H1 (cell line): ENCODE measurements at regions not wholly inside any gene's neighbourhood (a gene's known extent, or its start where the extent isn't known, plus 50 kb on each side); places are given as distances from the start of the nearest gene placed in this dataset.

Experiments
- CTCF ChIA-PET: fragments of 300-600 bp; sonication (Branson Sonifier 250); formaldehyde crosslinking; loops from one replicate; lab custom pipeline; 2021; ENCODE audit not compliant: partially characterized antibody; lab: Charles Lee
- POLR2A ChIA-PET: fragments of 300-600 bp; sonication (Branson Sonifier 250); formaldehyde crosslinking; loops from one replicate; lab custom pipeline; 2021; ENCODE audit warnings: inconsistent platforms; ENCODE audit not compliant: partially characterized antibody; lab: Charles Lee
- DNase-seq, 2 experiments: peaks; one replicate each; pipeline versions ENCODE4 v3.0.0 to v3.0.0-alpha.2; 2010 to 2022; ENCODE audit warnings: low spot score in 2 of 2, low read depth in 1 of 2, mixed read lengths in 1 of 2
- FAIRE-seq: peaks from 2 replicates; lab custom pipeline; 2011; peaks lifted over from hg19 to GRCh38; lab: Jason Lieb, UNC
- H2AFZ ChIP-seq: 2 replicates; pipeline ENCODE4 v1.8.1; 2012; ENCODE audit warnings: low read length, inconsistent platforms
- H2AK5ac ChIP-seq: 2 replicates; pipeline ENCODE4 v1.6.1; 2013; ENCODE audit warnings: low read depth, low read length
- H2BK120ac ChIP-seq: replicated peaks from 2 replicates; pipeline ENCODE3; 2013; ENCODE audit warnings: low read depth, low read length, inconsistent platforms
- H2BK12ac ChIP-seq: 2 replicates; pipeline ENCODE4 v1.6.1; 2013; ENCODE audit warnings: low read depth, low read length
- H2BK15ac ChIP-seq: 2 replicates; pipeline ENCODE4 v1.6.1; 2013; ENCODE audit warnings: low read length
- H2BK20ac ChIP-seq: 2 replicates; pipeline ENCODE4 v1.6.1; 2013; ENCODE audit warnings: low read length
- H2BK5ac ChIP-seq: 2 replicates; pipeline ENCODE4 v1.6.1; 2013; ENCODE audit warnings: low read depth, low read length
- H3K14ac ChIP-seq: 2 replicates; pipeline ENCODE4 v1.6.1; 2013; ENCODE audit warnings: inconsistent platforms; ENCODE audit not compliant: insufficient read length
- H3K18ac ChIP-seq: 2 replicates; pipeline ENCODE4 v1.6.1; 2013; ENCODE audit warnings: low read length; ENCODE audit errors: extremely low read depth
- H3K23ac ChIP-seq: 2 replicates; pipeline ENCODE4 v1.6.1; 2013; ENCODE audit warnings: inconsistent platforms; ENCODE audit not compliant: insufficient read length
- H3K23me2 ChIP-seq: 2 replicates; pipeline ENCODE4 v1.6.1; 2013; ENCODE audit warnings: low read depth, low read length
- H3K27ac ChIP-seq: 2 replicates; pipeline ENCODE4 v1.6.1; 2011; ENCODE audit warnings: low read depth, low read length, inconsistent platforms
- H3K27me3 ChIP-seq, 4 experiments: replicated peaks in 1 of 4; 1 replicate in 1 of 4; 2 replicates in 3 of 4; pipeline versions ENCODE4 v1.6.1 to v1.8.1; 2011 to 2013; ENCODE audit warnings: low read length in 3 of 4, mild to moderate bottlenecking in 3 of 4, inconsistent platforms in 2 of 4, mixed read lengths in 2 of 4, moderate library complexity in 1 of 4; ENCODE audit not compliant: control insufficient read depth in 3 of 4, insufficient read depth in 3 of 4; ENCODE audit errors: extremely low read depth in 1 of 4
- H3K36me3 ChIP-seq, 4 experiments: 2 replicates each; pipeline versions ENCODE4 v1.6.1 to v1.8.1; 2011 to 2013; ENCODE audit warnings: mild to moderate bottlenecking in 4 of 4, low read length in 3 of 4, moderate library complexity in 2 of 4, control low read depth in 1 of 4, inconsistent platforms in 1 of 4; ENCODE audit not compliant: insufficient read depth in 4 of 4, control insufficient read depth in 2 of 4
- H3K4ac ChIP-seq: replicated peaks from 2 replicates; pipeline ENCODE3; 2013; ENCODE audit warnings: low read length, low read depth, mixed read lengths, inconsistent platforms; ENCODE audit not compliant: insufficient read length
- H3K4me1 ChIP-seq, 4 experiments: replicated peaks in 1 of 4; 1 replicate in 1 of 4; 2 replicates in 3 of 4; pipeline versions ENCODE4 v1.6.1 to v1.8.1; 2011 to 2013; ENCODE audit warnings: low read length in 3 of 4, inconsistent platforms in 2 of 4, mixed read lengths in 1 of 4; ENCODE audit not compliant: insufficient read depth in 4 of 4, control insufficient read depth in 3 of 4
- H3K4me2 ChIP-seq, 2 experiments: 2 replicates each; pipeline versions ENCODE4 v1.6.1 to v1.8.1; 2011 to 2013; ENCODE audit warnings: low read depth in 2 of 2, low read length in 2 of 2, control low read depth in 1 of 2, inconsistent platforms in 1 of 2, mild to moderate bottlenecking in 1 of 2; ENCODE audit not compliant: insufficient read depth in 1 of 2
- H3K4me3 ChIP-seq, 4 experiments: fragments of 200-600, 300-600 bp in 1 of 4; sonication (generic), shearing (Covaris generic), sonication (Bioruptor Twin) in 1 of 4; 2 replicates each; pipeline versions ENCODE4 v1.5.1 to v1.8.1; 2011 to 2016; ENCODE audit warnings: low read length in 4 of 4, low read depth in 3 of 4, control low read depth in 2 of 4, inconsistent platforms in 2 of 4, mild to moderate bottlenecking in 2 of 4, mixed read lengths in 1 of 4, moderate library complexity in 1 of 4; ENCODE audit not compliant: insufficient read depth in 2 of 4; ENCODE audit errors: extremely low read depth in 1 of 4
- H3K56ac ChIP-seq: replicated peaks from 2 replicates; pipeline ENCODE3; 2013; ENCODE audit warnings: low read depth, mild to moderate bottlenecking, mixed read lengths, low read length, inconsistent platforms; ENCODE audit not compliant: insufficient read length
- H3K79me1 ChIP-seq: 2 replicates; pipeline ENCODE4 v1.6.1; 2013; ENCODE audit warnings: low read depth, low read length, control low read depth
- H3K79me2 ChIP-seq, 2 experiments: 2 replicates each; pipeline versions ENCODE4 v1.6.1 to v1.8.1; 2012 to 2013; ENCODE audit warnings: low read length in 2 of 2, mild to moderate bottlenecking in 2 of 2, inconsistent platforms in 1 of 2; ENCODE audit not compliant: insufficient read depth in 2 of 2, control insufficient read depth in 1 of 2
- H3K9ac ChIP-seq, 4 experiments: replicated peaks in 1 of 4; 1 replicate in 1 of 4; 2 replicates in 3 of 4; pipeline versions ENCODE4 v1.6.1 to v1.8.1; 2011 to 2013; ENCODE audit warnings: low read depth in 3 of 4, low read length in 3 of 4, control low read depth in 2 of 4, mild to moderate bottlenecking in 2 of 4, moderate library complexity in 2 of 4, inconsistent platforms in 1 of 4; ENCODE audit errors: extremely low read depth in 1 of 4
- H3K9me3 ChIP-seq, 2 experiments: 2 replicates each; pipeline versions ENCODE4 v1.6.1 to v1.8.1; 2012 to 2013; ENCODE audit warnings: mild to moderate bottlenecking in 2 of 2, moderate library complexity in 2 of 2, control low read depth in 1 of 2, inconsistent platforms in 1 of 2, low read depth in 1 of 2, low read length in 1 of 2, mixed read lengths in 1 of 2; ENCODE audit not compliant: insufficient read depth in 2 of 2
- H4K20me1 ChIP-seq, 2 experiments: replicated peaks in 1 of 2; 2 replicates each; pipeline versions ENCODE3 to v1.8.1; 2011 to 2013; ENCODE audit warnings: inconsistent platforms in 2 of 2, low read length in 2 of 2, mild to moderate bottlenecking in 1 of 2; ENCODE audit not compliant: insufficient read depth in 2 of 2, control insufficient read depth in 1 of 2
- H4K5ac ChIP-seq: 2 replicates; pipeline ENCODE4 v1.6.1; 2013; ENCODE audit warnings: low read length, low read depth, mixed read lengths, inconsistent platforms; ENCODE audit not compliant: insufficient read length
- H4K8ac ChIP-seq: 2 replicates; pipeline ENCODE4 v1.8.0; 2013; ENCODE audit warnings: mild to moderate bottlenecking, moderate library complexity, low read length, inconsistent platforms; ENCODE audit not compliant: insufficient read depth; ENCODE audit errors: extremely low read depth
- H4K91ac ChIP-seq: replicated peaks from 2 replicates; pipeline ENCODE3; 2013; ENCODE audit warnings: low read length, mixed read lengths, inconsistent platforms; ENCODE audit not compliant: insufficient read length
- BRCA1 ChIP-seq: IDR thresholded peaks from 2 replicates; pipeline ENCODE4 v1.6.1; 2012; ENCODE audit warnings: low read depth, low read length, improper control_type of control experiment
- CBX8 ChIP-seq: fragments of 300-800, 300-1000 bp; sonication (generic); IDR thresholded peaks from 2 replicates; pipeline ENCODE4 v1.7.1; 2016; ENCODE audit warnings: low read depth, low read length, borderline replicate concordance
- KDM5A ChIP-seq: fragments of 200-600 bp; IDR thresholded peaks from 2 replicates; pipeline ENCODE4 v1.7.1; 2012; ENCODE audit warnings: mild to moderate bottlenecking, low read length, inconsistent platforms, mixed read lengths
- NRF1 ChIP-seq: IDR thresholded peaks from 2 replicates; pipeline ENCODE4 v1.6.1; 2011; ENCODE audit warnings: mild to moderate bottlenecking, low read depth, low read length, improper control_type of control experiment
- RNF2 ChIP-seq: fragments of 200-900, 300-1000 bp; sonication (generic); IDR thresholded peaks from 2 replicates; pipeline ENCODE4 v1.7.1; 2016; ENCODE audit warnings: borderline replicate concordance, low read depth, mild to moderate bottlenecking, antibody characterized with exemption, low read length; ENCODE audit not compliant: poor library complexity, severe bottlenecking; ENCODE audit errors: missing control alignments
- WGBS, 2 experiments: shearing (Covaris generic) in 1 of 2; methylation state at CpG; one replicate each; pipeline versions ENCODE4 v1.1.6 to v1.1.7; 2013 to 2015; ENCODE audit warnings: low lambda C conversion rate in 2 of 2, mixed read lengths in 2 of 2, inconsistent platforms in 1 of 2, low coverage in 1 of 2, missing lambda C conversion rate in 1 of 2; ENCODE audit not compliant: insufficient replicate concordance in 2 of 2, insufficient coverage in 1 of 2, insufficient read length in 1 of 2; ENCODE audit errors: extremely low coverage in 1 of 2, missing lambda C conversion rate in 1 of 2; 5-methylcytosine and 5-hydroxymethylcytosine counted together

GRCh38 chrX:129144172-129145038 is 378.9 kb downstream of the SMARCA1 start:
- no peak overlapping the region for H3K4me3 ChIP-seq
- H3K9me3 ChIP-seq: no peaks in the 10 kb centered on the region
- no peak for FAIRE-seq
- no peak overlapping the region for H2BK20ac ChIP-seq
- H2BK5ac ChIP-seq: no peak overlapping the region
- no peak overlapping the region for H3K9ac ChIP-seq
- no peak overlapping the region for H2AK5ac ChIP-seq
- no peak overlapping the region for H4K91ac ChIP-seq
- H3K36me3 ChIP-seq: no peaks in the 10 kb centered on the region
- no peak overlapping the region for H3K23ac ChIP-seq
- 88% methylated on average over 6 of the region's 6 CpGs; no CpG with 5 or more reads in 1 of the 2 experiments for WGBS, 2 experiments
- H2BK15ac ChIP-seq: no peak overlapping the region
- H3K23me2 ChIP-seq: no peaks in the 10 kb centered on the region
- DNase-seq: no peak
- H2BK12ac ChIP-seq: no peak overlapping the region
- no peak overlapping the region for H4K5ac ChIP-seq
- no peak overlapping the region for H2AFZ ChIP-seq
- H3K18ac ChIP-seq: no peak overlapping the region
- H3K27me3 ChIP-seq: no peaks in the 10 kb centered on the region
- ChIA-PET POLR2A (no interaction called here), CTCF (interaction anchor here (0.6 to 1.8 kb wide), 2 partner anchors 9 to 11 kb away, joined by 3 to 4 read pairs; no protein-coding TSS in a partner anchor)
- no peak overlapping the region for H3K56ac ChIP-seq
- no peak overlapping the region for H3K4me2 ChIP-seq
- no peaks in the 10 kb centered on the region; a peak in 1 of 7 replicates for H3K4me1 ChIP-seq
- H3K14ac ChIP-seq: no peak overlapping the region
- H3K79me2 ChIP-seq: no peaks in the 10 kb centered on the region
- H3K4ac ChIP-seq: no peak overlapping the region
- H3K27ac ChIP-seq: no peak overlapping the region
- H3K79me1 ChIP-seq: no peaks in the 10 kb centered on the region
- H4K8ac ChIP-seq: no peak overlapping the region
- no peak overlapping the region for H2BK120ac ChIP-seq
- no peak for TF ChIP-seq KDM5A
- TF ChIP-seq RNF2: no peak
- TF ChIP-seq NRF1: no peak
- TF ChIP-seq CBX8: no peak
- TF ChIP-seq BRCA1: no peak
- no peaks in the 10 kb centered on the region for H4K20me1 ChIP-seq
